SK-N-SH (cell line): ENCODE measurements at regions not wholly inside any gene's neighbourhood (a gene's known extent, or its start where the extent isn't known, plus 50 kb on each side); places are given as distances from the start of the nearest gene placed in this dataset.

Experiments
- CTCF ChIA-PET: fragments of 300-600, 350-600 bp; formaldehyde crosslinking; extraction: SDS; loops from one replicate; lab custom pipeline; 2021; lab: Yijun Ruan, JAX
- POLR2A ChIA-PET: fragments of 350-600 bp; sonication (Branson Sonifier 250); formaldehyde crosslinking; extraction: SDS; loops from one replicate; lab custom pipeline; 2020; ENCODE audit warnings: antibody characterized with exemption, inconsistent platforms; lab: Yijun Ruan, JAX
- DNase-seq: peaks from one replicate; pipeline ENCODE4 v3.0.0; 2012
- H2AFZ ChIP-seq: fragments of 200-600 bp; sonication (generic); 2 replicates; pipeline ENCODE4 v1.8.1; 2016; ENCODE audit warnings: antibody characterized with exemption, mild to moderate bottlenecking, low read depth
- H3F3A ChIP-seq: fragments of 200-600 bp; sonication (generic); replicated peaks from 2 replicates; pipeline ENCODE3; 2016; ENCODE audit warnings: antibody characterized with exemption, mild to moderate bottlenecking; ENCODE audit not compliant: insufficient read depth
- H3K27ac ChIP-seq, 2 experiments: fragments of 200-500 bp in 1 of 2; fragments of 200-600 bp in 1 of 2; sonication (Bioruptor generic) in 1 of 2; sonication (generic), shearing (Covaris generic) in 1 of 2; 2 replicates each; pipeline versions ENCODE4 v1.5.1 to v1.6.1; 2014 to 2016; ENCODE audit warnings: low read depth in 2 of 2, inconsistent platforms in 1 of 2, low read length in 1 of 2, mild to moderate bottlenecking in 1 of 2, mixed read lengths in 1 of 2
- H3K27me3 ChIP-seq: fragments of 200-600 bp; sonication (generic), shearing (Covaris generic); 2 replicates; pipeline ENCODE4 v1.6.1; 2016; ENCODE audit warnings: mixed run types; ENCODE audit not compliant: insufficient read depth
- H3K36me3 ChIP-seq, 2 experiments: fragments of 200-500 bp in 1 of 2; fragments of 200-600 bp in 1 of 2; sonication (Bioruptor generic) in 1 of 2; sonication (generic) in 1 of 2; replicated peaks in 1 of 2; 2 replicates each; pipeline versions ENCODE3 to v1.5.1; 2014 to 2016; ENCODE audit warnings: low read length in 1 of 2, mild to moderate bottlenecking in 1 of 2; ENCODE audit not compliant: insufficient read depth in 2 of 2, control insufficient read depth in 1 of 2
- H3K4me1 ChIP-seq, 2 experiments: fragments of 200-500 bp in 1 of 2; fragments of 200-600 bp in 1 of 2; sonication (Bioruptor generic) in 1 of 2; sonication (generic), shearing (Covaris generic) in 1 of 2; 2 replicates each; pipeline versions ENCODE4 v1.5.1 to v1.6.1; 2014 to 2016; ENCODE audit warnings: low read depth in 1 of 2, low read length in 1 of 2, mixed run types in 1 of 2; ENCODE audit not compliant: insufficient read depth in 2 of 2, control insufficient read depth in 1 of 2
- H3K4me2 ChIP-seq: fragments of 200-600 bp; sonication (generic), shearing (Covaris generic); 2 replicates; pipeline ENCODE4 v1.6.1; 2017; ENCODE audit warnings: mixed run types
- H3K4me3 ChIP-seq, 2 experiments: fragments of 200-500 bp in 1 of 2; fragments of 200-600 bp in 1 of 2; sonication (Bioruptor generic) in 1 of 2; sonication (generic), shearing (Covaris generic) in 1 of 2; 2 replicates each; pipeline versions ENCODE4 v1.5.1 to v1.8.1; 2014 to 2016; ENCODE audit warnings: low read depth in 2 of 2, inconsistent platforms in 1 of 2, low read length in 1 of 2, mild to moderate bottlenecking in 1 of 2, mixed read lengths in 1 of 2, moderate library complexity in 1 of 2
- H3K79me2 ChIP-seq: fragments of 200-600 bp; sonication (generic); 2 replicates; pipeline ENCODE4 v1.8.1; 2017; ENCODE audit warnings: mild to moderate bottlenecking; ENCODE audit not compliant: insufficient read depth
- H3K9ac ChIP-seq: fragments of 200-600 bp; sonication (generic); 2 replicates; pipeline ENCODE4 v1.6.1; 2017; ENCODE audit warnings: mixed run types
- H3K9me2 ChIP-seq: fragments of 200-600 bp; sonication (generic); 2 replicates; pipeline ENCODE4 v1.6.1; 2017; ENCODE audit warnings: mixed run types
- H3K9me3 ChIP-seq: fragments of 200-600 bp; sonication (generic); 2 replicates; pipeline ENCODE4 v1.6.1; 2017; ENCODE audit warnings: mixed run types, mild to moderate bottlenecking, moderate library complexity
- H4K20me1 ChIP-seq: fragments of 200-600 bp; sonication (generic); 2 replicates; pipeline ENCODE4 v1.6.1; 2017; ENCODE audit warnings: mild to moderate bottlenecking, mixed run types; ENCODE audit not compliant: insufficient read depth
- EP300 ChIP-seq, 2 experiments: IDR thresholded peaks; 2 replicates each; pipeline versions ENCODE4 v1.4.0 to v1.6.1; 2012; ENCODE audit warnings: borderline replicate concordance in 1 of 2, low read depth in 1 of 2, low read length in 1 of 2
- EZH2phosphoT487 ChIP-seq: fragments of 200-600 bp; sonication (generic); IDR thresholded peaks from 2 replicates; pipeline ENCODE4 v1.6.1; 2017; ENCODE audit warnings: low read depth, mixed run types, mild to moderate bottlenecking, antibody characterized with exemption, moderate library complexity, borderline replicate concordance
- FOSL2 ChIP-seq: IDR thresholded peaks from 2 replicates; pipeline ENCODE4 v1.4.0; 2012; ENCODE audit warnings: low read depth, mild to moderate bottlenecking, moderate library complexity, borderline replicate concordance
- FOXJ3 ChIP-seq: sonication (generic); formaldehyde crosslinking; IDR thresholded peaks from 2 replicates; pipeline ENCODE4 v1.5.1; 2020; ENCODE audit warnings: mild to moderate bottlenecking, missing genetic modification reagents
- FOXM1 ChIP-seq: IDR thresholded peaks from 2 replicates; pipeline ENCODE4 v1.4.0; 2012; ENCODE audit warnings: low read depth, mild to moderate bottlenecking
- GATA2 ChIP-seq: sonication (generic); formaldehyde crosslinking; IDR thresholded peaks from 2 replicates; pipeline ENCODE4 v1.5.0; 2020; ENCODE audit warnings: mild to moderate bottlenecking, missing genetic modification reagents
- JUND ChIP-seq: IDR thresholded peaks from 2 replicates; pipeline ENCODE4 v1.4.0; 2012
- MEF2A ChIP-seq: IDR thresholded peaks from 2 replicates; pipeline ENCODE4 v1.4.0; 2012; ENCODE audit warnings: low read depth, borderline replicate concordance
- NFIC ChIP-seq: IDR thresholded peaks from 2 replicates; pipeline ENCODE4 v1.4.0; 2012; ENCODE audit warnings: borderline replicate concordance
- POLR2AphosphoS5 ChIP-seq: IDR thresholded peaks from 2 replicates; pipeline ENCODE4 v1.6.1; 2012; ENCODE audit warnings: low read depth, low read length
- RCOR1 ChIP-seq: fragments of 150-350 bp; IDR thresholded peaks from 2 replicates; pipeline ENCODE4 v1.6.1; 2017; ENCODE audit warnings: antibody characterized with exemption, low read length
- RXRA ChIP-seq: IDR thresholded peaks from 2 replicates; pipeline ENCODE4 v1.4.0; 2012; ENCODE audit warnings: low read depth, mild to moderate bottlenecking, borderline replicate concordance
- SIN3A ChIP-seq: IDR thresholded peaks from 2 replicates; pipeline ENCODE4 v1.6.1; 2012; ENCODE audit warnings: low read depth, mild to moderate bottlenecking, low read length, moderate library complexity, borderline replicate concordance
- TAF1 ChIP-seq: IDR thresholded peaks from 2 replicates; pipeline ENCODE4 v1.6.1; 2012; ENCODE audit warnings: low read depth, mild to moderate bottlenecking, low read length, moderate library complexity, borderline replicate concordance
- TCF12 ChIP-seq: IDR thresholded peaks from 2 replicates; pipeline ENCODE4 v1.4.0; 2012
- TEAD4 ChIP-seq: IDR thresholded peaks from 2 replicates; pipeline ENCODE4 v1.4.0; 2012; ENCODE audit warnings: mild to moderate bottlenecking, borderline replicate concordance; ENCODE audit not compliant: insufficient read depth
- TF ChIP-seq, protein P1 (sequence below): fragments of 150-350 bp; IDR thresholded peaks from 2 replicates; pipeline ENCODE4 v1.6.1; 2016; ENCODE audit warnings: mild to moderate bottlenecking, low read depth, low read length

DNA sequence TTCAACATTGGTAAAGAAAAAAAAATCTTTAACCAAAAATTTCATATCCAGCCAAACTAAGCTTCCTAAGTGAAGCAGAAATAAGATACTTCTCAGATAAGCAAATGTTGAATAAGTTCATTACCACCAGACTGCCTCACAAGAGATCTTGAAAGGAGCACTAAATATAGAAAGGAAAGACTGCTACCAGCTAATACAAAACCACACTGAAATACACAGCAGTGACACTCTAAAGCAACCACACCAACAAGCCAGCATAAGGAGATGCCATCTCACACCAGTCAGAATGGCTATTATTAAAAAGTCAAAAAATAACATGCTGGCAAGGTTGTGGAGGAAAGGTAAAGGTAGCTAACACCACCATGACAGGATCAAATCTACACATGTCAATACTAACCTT lies 74.0 kb upstream of the LHCGR start:
- CTCF ChIA-PET: no interaction called here
- Histone ChIP-seq H2AFZ (no peak overlapping the region), H3K27ac (no peak overlapping the region), H3K4me1 (no peaks in the 10 kb centered on the region), H3K4me2 (no peak overlapping the region), H3K9me2 (no peaks in the 10 kb centered on the region), H3K4me3 (no peak overlapping the region), H3K36me3 (no peaks in the 10 kb centered on the region), H3K79me2 (no peaks in the 10 kb centered on the region), H3K27me3 (no peaks in the 10 kb centered on the region), H3K9me3 (no peaks in the 10 kb centered on the region), H3F3A (no peaks in the 10 kb centered on the region), H4K20me1 (no peaks in the 10 kb centered on the region), H3K9ac (no peak overlapping the region)
- DNase-seq: no peak
- TF ChIP-seq TAF1: no peak
- TF ChIP-seq JUND: no peak
- TF ChIP-seq TEAD4: no peak
- TF ChIP-seq GATA2 (CRISPR knock-in tag): no peak
- no peak for TF ChIP-seq EP300 (IDR thresholded peaks at IDR 0.05; ENCODE audit: borderline replicate concordance in 1 of 2, low read depth in 1 of 2, low read length in 1 of 2)
- TF ChIP-seq NFIC: no peak
- TF ChIP-seq EZH2phosphoT487: no peak
- no peak for TF ChIP-seq FOXJ3 (CRISPR knock-in tag)
- no peak for TF ChIP-seq TCF12
- TF ChIP-seq SIN3A: no peak
- no peak for TF ChIP-seq MEF2A
- POLR2A ChIA-PET: no interaction called here

DNA sequence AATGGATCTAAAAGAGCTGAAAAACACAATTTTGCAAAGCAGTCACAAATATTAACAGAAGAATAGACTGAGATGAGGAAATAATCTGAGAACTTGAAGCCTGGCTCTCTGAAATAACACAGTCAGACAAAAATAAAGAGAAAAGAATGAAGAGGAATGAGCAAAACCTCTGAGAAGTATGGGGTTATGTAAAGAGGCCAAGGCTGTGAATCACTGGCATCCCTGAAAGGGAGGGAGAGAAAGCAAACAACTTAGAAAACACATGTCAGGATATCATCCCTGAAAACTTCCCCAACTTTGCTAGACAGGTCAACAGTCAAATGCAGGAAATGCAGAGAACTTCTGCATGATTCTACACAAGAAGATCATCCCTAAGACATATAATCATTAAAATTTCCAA lies 73.5 kb upstream of the LHCGR start:
- Histone ChIP-seq H3K79me2 (no peaks in the 10 kb centered on the region), H3K9me2 (no peaks in the 10 kb centered on the region), H3K4me3 (no peak overlapping the region), H3K27ac (peak overlapping the region in 1 of 2 experiments; percentile 8; a peak in 1 of 4 replicates), H3K9me3 (no peaks in the 10 kb centered on the region), H3K27me3 (no peaks in the 10 kb centered on the region), H4K20me1 (no peaks in the 10 kb centered on the region), H3K4me2 (no peak overlapping the region), H3K4me1 (no peaks in the 10 kb centered on the region), H3K36me3 (no peaks in the 10 kb centered on the region), H3K9ac (no peak overlapping the region), H3F3A (no peaks in the 10 kb centered on the region), H2AFZ (no peak overlapping the region)
- ChIA-PET CTCF (interaction anchor here (0.6 kb wide), 1 partner anchor 31 kb away, joined by 3 read pairs; no protein-coding TSS in a partner anchor), POLR2A (no interaction called here)
- DNase-seq: no peak
- TF ChIP-seq, protein P1, sequence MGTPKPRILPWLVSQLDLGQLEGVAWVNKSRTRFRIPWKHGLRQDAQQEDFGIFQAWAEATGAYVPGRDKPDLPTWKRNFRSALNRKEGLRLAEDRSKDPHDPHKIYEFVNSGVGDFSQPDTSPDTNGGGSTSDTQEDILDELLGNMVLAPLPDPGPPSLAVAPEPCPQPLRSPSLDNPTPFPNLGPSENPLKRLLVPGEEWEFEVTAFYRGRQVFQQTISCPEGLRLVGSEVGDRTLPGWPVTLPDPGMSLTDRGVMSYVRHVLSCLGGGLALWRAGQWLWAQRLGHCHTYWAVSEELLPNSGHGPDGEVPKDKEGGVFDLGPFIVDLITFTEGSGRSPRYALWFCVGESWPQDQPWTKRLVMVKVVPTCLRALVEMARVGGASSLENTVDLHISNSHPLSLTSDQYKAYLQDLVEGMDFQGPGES: no peak
- TF ChIP-seq RCOR1 (no peak), JUND (no peak), FOXM1 (no peak), SIN3A (no peak), FOSL2 (no peak), RXRA (no peak), POLR2AphosphoS5 (no peak)
